Mammary epithelial cell (primary cell): ENCODE measurements at regions not wholly inside any gene's neighbourhood (a gene's known extent, or its start where the extent isn't known, plus 50 kb on each side); places are given as distances from the start of the nearest gene placed in this dataset.

ENCODE experiments used
- EZH2 ChIP-seq: IDR thresholded peaks from 2 replicates; pipeline ENCODE4 v1.6.1; 2012; ENCODE audit warnings: low read length, inconsistent platforms, borderline replicate concordance
- TF ChIP-seq, protein P1 (sequence below), 2 donors: IDR thresholded peaks in 1 of 2; conservative IDR thresholded peaks in 1 of 2; 2 replicates each; pipeline ENCODE4 v1.5.1; 2011 to 2012; ENCODE audit warnings: inconsistent platforms in 2 of 2, low read length in 2 of 2, mild to moderate bottlenecking in 2 of 2, control low read depth in 1 of 2, low read depth in 1 of 2; ENCODE audit not compliant: insufficient read depth in 1 of 2; ENCODE audit errors: extremely low read depth in 1 of 2

DNA sequence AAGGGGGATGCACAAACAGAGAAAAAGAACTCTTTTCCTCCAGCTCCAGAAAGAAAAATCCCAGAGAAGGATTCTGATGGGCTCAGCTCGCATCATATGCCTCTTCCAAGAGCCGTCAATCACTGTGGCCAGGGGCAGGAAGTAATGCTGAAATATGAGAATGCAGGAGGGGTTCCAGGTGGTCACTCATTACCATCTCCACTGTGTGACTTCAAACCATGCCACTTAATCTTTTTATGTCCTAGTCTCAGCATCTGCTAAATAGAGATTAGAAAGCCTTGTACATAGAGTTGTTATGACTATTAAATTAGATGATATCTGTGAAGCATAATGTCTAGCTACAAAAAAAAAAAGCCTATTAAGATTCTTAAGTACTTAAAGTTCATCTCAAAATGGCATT, 65.6 kb upstream of the FICD start:
- TF ChIP-seq EZH2: no peak
- TF ChIP-seq, protein P1, sequence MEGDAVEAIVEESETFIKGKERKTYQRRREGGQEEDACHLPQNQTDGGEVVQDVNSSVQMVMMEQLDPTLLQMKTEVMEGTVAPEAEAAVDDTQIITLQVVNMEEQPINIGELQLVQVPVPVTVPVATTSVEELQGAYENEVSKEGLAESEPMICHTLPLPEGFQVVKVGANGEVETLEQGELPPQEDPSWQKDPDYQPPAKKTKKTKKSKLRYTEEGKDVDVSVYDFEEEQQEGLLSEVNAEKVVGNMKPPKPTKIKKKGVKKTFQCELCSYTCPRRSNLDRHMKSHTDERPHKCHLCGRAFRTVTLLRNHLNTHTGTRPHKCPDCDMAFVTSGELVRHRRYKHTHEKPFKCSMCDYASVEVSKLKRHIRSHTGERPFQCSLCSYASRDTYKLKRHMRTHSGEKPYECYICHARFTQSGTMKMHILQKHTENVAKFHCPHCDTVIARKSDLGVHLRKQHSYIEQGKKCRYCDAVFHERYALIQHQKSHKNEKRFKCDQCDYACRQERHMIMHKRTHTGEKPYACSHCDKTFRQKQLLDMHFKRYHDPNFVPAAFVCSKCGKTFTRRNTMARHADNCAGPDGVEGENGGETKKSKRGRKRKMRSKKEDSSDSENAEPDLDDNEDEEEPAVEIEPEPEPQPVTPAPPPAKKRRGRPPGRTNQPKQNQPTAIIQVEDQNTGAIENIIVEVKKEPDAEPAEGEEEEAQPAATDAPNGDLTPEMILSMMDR (conservative IDR thresholded peaks at IDR 0.05 in 1 of 2, IDR thresholded peaks at IDR 0.05 in 1 of 2; ENCODE audit: extremely low read depth in 1 of 2, insufficient read depth in 1 of 2, low read depth in 1 of 2, low read length in 2 of 2): no peak
